Aorta (tissue), 5 donors: ENCODE measurements at regions not wholly inside any gene's neighbourhood (a gene's known extent, or its start where the extent isn't known, plus 50 kb on each side); places are given as distances from the start of the nearest gene placed in this dataset.

Source experiments
- ATAC-seq: fragments of 200-7000 bp; cut with Tn5 transposase; one replicate; pipeline ENCODE4 v1.9.1; 2022; ENCODE audit warnings: moderate library complexity; ENCODE audit not compliant: low FRiP score
- DNase-seq, 2 donors: peaks; one replicate each; pipeline ENCODE4 v3.0.0-alpha.2; 2020
- H3K27ac ChIP-seq, 2 donors: one replicate each; pipeline ENCODE4 v1.5.1; 2013; ENCODE audit warnings: low read length in 2 of 2, mild to moderate bottlenecking in 2 of 2, moderate library complexity in 2 of 2, control low read depth in 1 of 2, inconsistent platforms in 1 of 2, low read depth in 1 of 2
- H3K27me3 ChIP-seq, 2 donors: one replicate each; pipeline ENCODE4 v1.6.1; 2013; ENCODE audit warnings: control low read depth in 1 of 2, low read length in 1 of 2, mild to moderate bottlenecking in 1 of 2, moderate library complexity in 1 of 2; ENCODE audit not compliant: insufficient read depth in 2 of 2, control insufficient read depth in 1 of 2
- H3K36me3 ChIP-seq, 2 donors: one replicate each; pipeline ENCODE4 v1.6.1; 2013; ENCODE audit warnings: control low read depth in 1 of 2, low read length in 1 of 2, mild to moderate bottlenecking in 1 of 2; ENCODE audit not compliant: insufficient read depth in 2 of 2, control insufficient read depth in 1 of 2
- H3K4me1 ChIP-seq, 2 donors: one replicate each; pipeline ENCODE4 v1.6.1; 2013; ENCODE audit warnings: low read length in 2 of 2, control low read depth in 1 of 2, mild to moderate bottlenecking in 1 of 2, moderate library complexity in 1 of 2; ENCODE audit not compliant: insufficient read depth in 2 of 2, control insufficient read depth in 1 of 2
- H3K4me3 ChIP-seq, 2 donors: one replicate each; pipeline ENCODE4 v1.5.1; 2013; ENCODE audit warnings: low read length in 2 of 2, control low read depth in 1 of 2, mild to moderate bottlenecking in 1 of 2
- H3K9me3 ChIP-seq: one replicate; pipeline ENCODE4 v1.6.1; 2013; ENCODE audit warnings: mild to moderate bottlenecking, low read length; ENCODE audit not compliant: control insufficient read depth
- WGBS, 2 donors: extraction: QIAGEN DNeasy Blood & Tissue Kit; methylation state at CpG; one replicate each; pipeline ENCODE4 v1.1.7; 2013; 5-methylcytosine and 5-hydroxymethylcytosine counted together
- intact Hi-C, 2 donors: fragments of 100-400 bp; cut with DNase I; formaldehyde crosslinking; loops; one replicate each; pipeline versions ENCODE4 v1.14.2 to v1.15.0; 2022
- donor health status: healthy with polysubstance abuse.
- donor health status: Bipolar disorder and iron deficiency.
- donor health status: DM: no; HTN: no; CAD: no.
- donor health status: DM: no; HTN: no; CAD: no.
- donor health status: DM: yes; HTN: yes; CAD: no.

DNA sequence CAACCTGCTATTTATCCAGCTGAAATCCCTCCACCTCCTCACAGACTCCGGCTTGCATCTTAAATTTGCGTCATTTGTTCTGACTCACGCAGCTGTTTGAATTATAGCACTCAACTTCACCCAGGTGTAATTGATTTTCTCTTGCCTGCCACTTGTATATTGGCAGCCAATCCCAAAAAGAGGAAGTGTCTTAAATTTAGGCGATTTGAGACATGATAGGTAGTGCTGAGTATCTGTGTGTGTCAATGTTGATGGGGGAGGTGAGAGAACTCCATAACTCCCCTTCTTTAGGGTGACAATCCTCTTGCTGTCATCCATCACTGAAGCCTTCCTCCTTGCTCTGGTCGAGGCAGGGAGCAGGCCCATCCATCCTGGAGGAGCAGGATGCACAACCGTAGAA is 77.2 kb upstream of the TPRG1 start:
- DNase-seq (no peak), ATAC-seq (no peak)
- H3K9me3 ChIP-seq, result no peaks in the 10 kb centered on the region
- WGBS, 2 donors, result 90 to 91% methylated on average over 6 of the region's 6 CpGs
- no peaks in the 10 kb centered on the region for H3K36me3 ChIP-seq
- H3K4me3 ChIP-seq, result no peak overlapping the region
- H3K27ac ChIP-seq, result no peak overlapping the region
- intact Hi-C loops, result no loop called here
- H3K4me1 ChIP-seq, result no peaks in the 10 kb centered on the region
- no peaks in the 10 kb centered on the region for H3K27me3 ChIP-seq

DNA sequence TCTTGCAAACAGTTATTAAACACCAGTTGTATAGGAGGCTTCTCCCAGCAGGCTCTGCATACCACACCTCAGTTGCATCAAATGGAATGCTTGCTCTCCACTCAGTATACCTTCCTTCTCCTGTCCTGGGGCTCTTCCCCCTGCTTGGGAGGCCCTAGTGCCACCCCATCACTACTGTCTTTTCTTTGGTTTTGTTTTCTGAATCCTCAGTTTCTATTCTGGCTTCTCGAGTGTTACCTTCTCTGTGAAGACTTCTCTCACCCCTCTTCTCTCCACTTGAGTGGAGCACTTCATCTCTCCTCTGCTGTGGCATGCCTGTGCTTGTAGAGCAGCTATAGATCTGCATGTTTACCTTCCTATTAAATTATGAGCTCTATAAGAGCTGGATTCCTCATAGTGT is 75.7 kb upstream of the TPRG1 start:
- H3K36me3 ChIP-seq, result no peaks in the 10 kb centered on the region
- no peak overlapping the region for H3K4me3 ChIP-seq
- no peak overlapping the region for H3K27ac ChIP-seq
- DNase-seq (no peak), ATAC-seq (no peak)
- intact Hi-C loops, result no loop called here
- H3K4me1 ChIP-seq, result no peaks in the 10 kb centered on the region
- no peaks in the 10 kb centered on the region for H3K27me3 ChIP-seq
- 95 to 97% methylated on average over 1 of the region's 1 CpG for WGBS, 2 donors
- no peaks in the 10 kb centered on the region for H3K9me3 ChIP-seq

DNA sequence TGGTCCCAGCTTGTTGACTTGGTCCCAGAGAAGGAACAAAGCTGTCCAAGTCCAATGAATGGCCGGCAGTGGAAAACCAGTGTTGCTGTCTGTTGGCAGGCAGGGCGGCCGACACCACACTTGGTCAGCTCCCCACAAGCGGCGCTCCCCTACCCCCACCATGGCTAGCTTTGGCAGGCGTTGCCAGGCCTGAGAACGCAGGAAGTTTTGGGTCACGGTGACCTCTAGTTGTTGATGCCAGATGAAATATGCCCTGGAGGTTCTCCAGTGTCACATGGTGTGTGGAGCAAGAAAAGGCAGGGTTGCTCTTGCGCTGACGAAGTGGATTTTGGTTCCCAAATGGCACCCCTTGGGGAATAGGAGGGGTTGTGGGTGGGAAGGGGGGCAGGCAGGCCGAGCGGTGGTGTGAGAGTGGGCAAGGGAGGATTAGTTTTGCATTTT is 72.7 kb upstream of the TPRG1 start:
- peak; percentile 91 for ATAC-seq
- WGBS, 2 donors, result 70 to 72% methylated on average over 12 of the region's 12 CpGs
- H3K36me3 ChIP-seq, result no peaks in the 10 kb centered on the region
- H3K4me3 ChIP-seq, result no peak overlapping the region
- no peaks in the 10 kb centered on the region for H3K27me3 ChIP-seq
- H3K4me1 ChIP-seq, result no peaks in the 10 kb centered on the region
- no peaks in the 10 kb centered on the region for H3K9me3 ChIP-seq
- peak; percentile 88 to 92 for DNase-seq
- no peak overlapping the region for H3K27ac ChIP-seq
- intact Hi-C loops, result no loop called here

DNA sequence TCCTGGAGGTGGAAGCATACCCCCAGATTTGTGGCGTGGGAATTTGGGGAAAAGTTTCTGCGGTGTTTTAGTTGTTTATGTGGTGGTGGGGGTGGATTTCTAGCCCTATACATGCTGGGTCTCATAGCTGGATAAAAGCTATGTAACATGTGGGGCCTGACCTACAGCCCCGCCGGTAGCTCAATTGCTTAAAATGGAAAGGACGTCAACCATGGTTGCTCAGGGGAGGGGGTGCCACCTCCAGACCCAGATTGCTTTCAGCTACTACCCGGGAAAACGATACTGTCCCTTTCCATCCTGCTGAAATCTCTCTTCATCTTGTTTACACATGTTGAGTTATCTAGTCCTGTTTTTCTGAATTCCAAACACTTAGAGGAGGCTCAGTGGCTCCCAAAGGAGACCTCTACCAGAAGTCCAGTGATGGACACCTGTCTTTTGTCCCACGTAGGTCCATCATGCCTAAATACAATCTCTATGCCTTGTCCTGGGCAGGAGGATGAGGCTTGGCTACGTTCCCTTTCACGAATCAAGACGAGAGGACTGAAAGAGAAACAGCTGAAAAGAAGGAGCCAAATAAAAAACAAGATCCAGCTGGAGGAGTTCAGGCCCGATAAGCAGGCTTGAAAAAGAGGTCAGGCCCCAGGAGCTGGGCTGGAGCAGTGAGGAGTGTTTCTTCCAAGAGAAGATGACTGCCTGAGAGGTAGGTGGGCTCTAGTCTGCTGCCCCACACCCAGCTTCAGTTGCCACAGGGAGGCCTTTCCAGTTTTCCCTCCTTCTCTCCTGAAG is 72.1 kb upstream of the TPRG1 start:
- peak; percentile 61 for ATAC-seq
- no peaks in the 10 kb centered on the region for H3K27me3 ChIP-seq

DNA sequence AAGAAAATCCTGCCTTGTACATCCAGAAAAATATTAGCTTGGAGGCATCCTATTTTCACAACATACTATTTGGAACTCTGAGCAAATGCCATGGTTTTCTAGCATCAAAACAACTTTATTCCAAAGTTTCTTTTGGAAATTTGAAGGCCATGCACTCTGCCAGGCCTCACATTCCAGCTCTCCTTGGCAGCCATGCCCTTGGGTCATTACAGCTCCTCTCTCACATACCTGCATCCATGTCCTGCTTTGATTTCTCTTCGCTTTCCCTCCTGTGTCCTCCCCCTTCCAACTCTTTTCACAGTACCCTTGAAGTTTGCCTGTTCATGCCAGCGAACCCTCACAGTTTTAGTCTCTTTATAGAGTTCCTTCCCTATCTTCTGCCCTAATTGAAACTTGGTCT is 70.9 kb upstream of the TPRG1 start:
- Histone ChIP-seq H3K4me3 (no peak overlapping the region), H3K36me3 (no peaks in the 10 kb centered on the region), H3K27me3 (no peaks in the 10 kb centered on the region), H3K27ac (no peak overlapping the region), H3K9me3 (no peaks in the 10 kb centered on the region), H3K4me1 (no peaks in the 10 kb centered on the region)
- intact Hi-C loops, result no loop called here
- ATAC-seq (no peak), DNase-seq (no peak)
- 96 to 97% methylated on average over 2 of the region's 2 CpGs for WGBS, 2 donors

More for the DNA sequence above, 72.1 kb upstream of the TPRG1 start:
- H3K9me3 ChIP-seq, result no peaks in the 10 kb centered on the region
- peak overlapping the region in 1 of 2 donors; percentile 65 for H3K27ac ChIP-seq
- H3K4me3 ChIP-seq, result no peak overlapping the region
- no peaks in the 10 kb centered on the region for H3K36me3 ChIP-seq
- intact Hi-C loops, result no loop called here
- peak in 1 of 2 donors; percentile 51 for DNase-seq
- WGBS, 2 donors, result 65 to 72% methylated on average over 12 of the region's 12 CpGs
- H3K4me1 ChIP-seq, result no peaks in the 10 kb centered on the region

DNA sequence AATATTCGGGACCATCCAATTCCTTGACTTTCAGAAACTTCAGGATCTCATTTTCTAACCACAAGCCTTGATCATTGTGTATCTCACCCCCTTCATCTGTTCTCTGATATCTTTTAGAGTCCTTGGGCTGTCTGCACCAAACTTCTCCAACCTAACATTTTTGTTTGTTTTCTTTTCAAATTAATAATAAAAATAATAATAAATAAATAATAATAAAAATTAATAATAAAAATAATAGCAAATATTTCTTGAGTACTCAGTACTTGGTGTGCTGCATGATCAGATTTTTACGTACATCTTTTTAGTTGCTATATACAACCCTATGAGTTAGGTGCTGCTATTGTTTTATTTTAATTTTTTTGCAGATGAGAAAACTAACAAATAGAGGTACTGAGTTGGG is 70.2 kb upstream of the TPRG1 start:
- ATAC-seq, result no peak

DNA sequence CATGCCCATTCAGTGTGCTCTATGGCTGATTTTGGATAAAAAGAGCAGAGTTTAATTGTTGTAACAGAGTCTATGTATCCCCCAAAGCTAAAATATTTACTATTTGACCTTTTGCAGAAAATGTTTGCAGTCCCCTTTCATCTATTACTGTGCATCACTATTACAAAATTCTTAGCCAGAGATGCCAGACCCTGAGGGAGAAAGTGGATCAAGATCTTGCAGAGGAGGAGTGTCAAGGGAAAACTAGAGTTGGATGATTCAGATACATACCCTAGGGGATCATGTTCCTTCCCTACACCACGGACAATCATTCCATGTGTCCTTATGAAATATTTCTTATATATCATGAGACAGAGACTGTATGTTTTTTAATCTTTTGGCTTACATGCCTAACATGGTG is 68.6 kb upstream of the TPRG1 start:
- no peaks in the 10 kb centered on the region for H3K4me1 ChIP-seq
- no peaks in the 10 kb centered on the region for H3K9me3 ChIP-seq
- ATAC-seq, result no peak
- H3K36me3 ChIP-seq, result no peaks in the 10 kb centered on the region
- H3K27me3 ChIP-seq, result no peaks in the 10 kb centered on the region
- 81 to 90% methylated on average over 1 of the region's 1 CpG for WGBS, 2 donors
- intact Hi-C loops, result no loop called here
- no peak for DNase-seq
- no peak overlapping the region for H3K27ac ChIP-seq
- H3K4me3 ChIP-seq, result no peak overlapping the region

More for the DNA sequence above, 70.2 kb upstream of the TPRG1 start:
- Histone ChIP-seq H3K9me3 (no peaks in the 10 kb centered on the region), H3K27ac (no peak overlapping the region), H3K36me3 (no peaks in the 10 kb centered on the region), H3K27me3 (no peaks in the 10 kb centered on the region), H3K4me1 (no peaks in the 10 kb centered on the region), H3K4me3 (no peak overlapping the region)
- 94 to 97% methylated on average over 2 of the region's 2 CpGs for WGBS, 2 donors
- no peak for DNase-seq
- intact Hi-C loops, result no loop called here

DNA sequence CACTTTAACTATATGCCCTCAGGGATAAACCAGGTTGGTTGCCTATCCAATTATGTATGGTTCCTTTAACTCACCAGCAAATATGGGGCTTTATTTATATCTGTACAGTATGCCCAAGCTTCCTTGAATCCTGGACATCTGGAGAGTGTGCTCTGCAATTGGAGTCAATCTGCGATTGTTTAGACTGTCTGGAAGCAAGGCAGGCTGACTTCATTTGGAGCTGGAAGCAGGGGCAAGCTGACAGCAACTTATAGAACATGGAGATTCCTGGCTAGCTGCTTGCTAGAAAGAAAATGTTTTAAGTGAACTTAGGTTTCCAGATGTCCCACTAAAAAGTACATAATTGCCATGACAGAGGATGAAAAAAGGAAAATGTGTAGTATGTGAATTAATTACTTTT is 63.7 kb upstream of the TPRG1 start:
- no peaks in the 10 kb centered on the region for H3K9me3 ChIP-seq
- H3K27ac ChIP-seq, result no peak overlapping the region
- no peaks in the 10 kb centered on the region for H3K4me1 ChIP-seq
- intact Hi-C loops, result no loop called here
- no peak overlapping the region for H3K4me3 ChIP-seq
- no peak for ATAC-seq
- no peak for DNase-seq
- H3K27me3 ChIP-seq, result no peaks in the 10 kb centered on the region
- WGBS, 2 donors, result 33 to 35% methylated on average over 1 of the region's 1 CpG
- H3K36me3 ChIP-seq, result peaks cover 0 to 2% of the 10 kb centered on the region in 2 donors

DNA sequence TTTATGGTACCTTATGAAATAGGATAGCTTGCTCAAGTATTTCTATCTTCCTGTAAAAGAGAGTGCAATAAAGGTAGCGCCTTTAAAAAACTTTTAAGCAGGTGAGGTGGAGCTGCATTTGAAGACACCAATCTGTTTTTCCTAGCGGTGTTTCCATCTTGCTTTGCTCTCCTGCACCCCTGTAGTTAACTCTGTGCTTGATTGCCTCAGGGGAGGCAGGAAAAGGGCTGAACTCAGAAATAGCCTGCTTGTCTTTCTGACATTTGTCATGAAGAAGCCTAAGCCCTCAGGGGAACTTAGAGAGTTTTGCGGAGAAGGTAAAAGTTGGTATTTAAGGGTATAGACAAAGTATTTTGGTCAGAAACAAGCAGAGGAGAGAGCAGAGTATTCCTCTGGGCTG is 63.0 kb upstream of the TPRG1 start:
- 73 to 79% methylated on average over 3 of the region's 3 CpGs for WGBS, 2 donors
- H3K27ac ChIP-seq, result no peak overlapping the region

More for the DNA sequence above, 63.0 kb upstream of the TPRG1 start:
- Histone ChIP-seq H3K27me3 (no peaks in the 10 kb centered on the region), H3K36me3 (peaks cover 0 to 2% of the 10 kb centered on the region in 2 donors), H3K9me3 (no peaks in the 10 kb centered on the region), H3K4me3 (no peak overlapping the region), H3K4me1 (no peaks in the 10 kb centered on the region)
- ATAC-seq (no peak), DNase-seq (no peak)
- intact Hi-C loops, result no loop called here
